A673 (cell line): ENCODE measurements at regions not wholly inside any gene's neighbourhood (a gene's known extent, or its start where the extent isn't known, plus 50 kb on each side); places are given as distances from the start of the nearest gene placed in this dataset.

Source experiments
- BruUV-seq: library from RNA; stranded (reverse); fragments of 400-500 nt; replicated peaks from 2 replicates; lab custom pipeline; 2021; lab: Mats Ljungman, UMichigan
- CTCF ChIA-PET: fragments of 300-600 bp; sonication (Branson Sonifier 250); formaldehyde crosslinking; loops from one replicate; lab custom pipeline; 2022; ENCODE audit warnings: antibody characterized with exemption; lab: Charles Lee
- POLR2A ChIA-PET: fragments of 300-600 bp; sonication (Branson Sonifier 250); formaldehyde crosslinking; loops from one replicate; lab custom pipeline; 2022; ENCODE audit warnings: antibody characterized with exemption; ENCODE audit not compliant: low non-redundant PET; lab: Charles Lee
- DNase-seq: peaks from one replicate; pipeline ENCODE4 v3.0.0-alpha.2; 2015; ENCODE audit warnings: low spot score
- H3K27ac ChIP-seq: fragments of 200-600 bp; sonication (generic); 2 replicates; pipeline ENCODE4 v1.5.1; 2016; ENCODE audit warnings: mixed run types, low read depth, mild to moderate bottlenecking, mixed read lengths, antibody characterized with exemption, low read length; ENCODE audit not compliant: poor library complexity, severe bottlenecking
- H3K27me3 ChIP-seq: fragments of 200-600 bp; sonication (generic); replicated peaks from 2 replicates; pipeline ENCODE4 v1.6.1; 2017; ENCODE audit warnings: mixed run types, low read depth, mild to moderate bottlenecking, mixed read lengths, antibody characterized with exemption, low read length; ENCODE audit not compliant: insufficient read depth, poor library complexity
- H3K36me3 ChIP-seq: fragments of 200-600 bp; sonication (generic); 2 replicates; pipeline ENCODE4 v1.6.1; 2016; ENCODE audit warnings: mixed run types, mild to moderate bottlenecking, mixed read lengths, antibody characterized with exemption, low read length; ENCODE audit not compliant: insufficient read depth, poor library complexity, severe bottlenecking
- H3K4me1 ChIP-seq: fragments of 200-600 bp; sonication (generic); 2 replicates; pipeline ENCODE4 v1.6.1; 2017; ENCODE audit warnings: mixed run types, mild to moderate bottlenecking, mixed read lengths, antibody characterized with exemption, low read length; ENCODE audit not compliant: insufficient read depth, poor library complexity, severe bottlenecking
- H3K4me3 ChIP-seq: fragments of 200-600 bp; sonication (generic); 2 replicates; pipeline ENCODE4 v1.5.1; 2016; ENCODE audit warnings: low read depth, mixed run types, mild to moderate bottlenecking, mixed read lengths, low read length; ENCODE audit not compliant: poor library complexity, severe bottlenecking
- H3K9me3 ChIP-seq: fragments of 200-600 bp; sonication (generic); 2 replicates; pipeline ENCODE4 v1.6.1; 2016; ENCODE audit warnings: mixed run types, low read depth, mild to moderate bottlenecking, mixed read lengths, antibody characterized with exemption, low read length; ENCODE audit not compliant: poor library complexity, severe bottlenecking
- CTCF ChIP-seq: fragments of 300-800, 200-600 bp; sonication (generic); conservative IDR thresholded peaks from 2 replicates; pipeline ENCODE4 v1.5.1; 2017; ENCODE audit warnings: low read depth, mild to moderate bottlenecking, antibody characterized with exemption, low read length, moderate library complexity, mixed read lengths
- EZH2 ChIP-seq: fragments of 200-600 bp; sonication (generic); IDR thresholded peaks from 2 replicates; pipeline ENCODE4 v1.6.1; 2017; ENCODE audit warnings: borderline replicate concordance, low read depth, mild to moderate bottlenecking, mixed read lengths, antibody characterized with exemption, low read length; ENCODE audit not compliant: poor library complexity, severe bottlenecking
- intact Hi-C: fragments of 100-400 bp; cut with micrococcal nuclease; formaldehyde crosslinking; loops from one replicate; pipeline ENCODE4 v1.10.0; 2022; ENCODE audit not compliant: unreplicated experiment

- no peaks in the 10 kb centered on the region for H3K9me3 ChIP-seq
- ChIA-PET CTCF (no interaction called here), POLR2A (no interaction called here)
- H3K27ac ChIP-seq: no peak overlapping the region
- H3K36me3 ChIP-seq: no peaks in the 10 kb centered on the region
- no peaks in the 10 kb centered on the region for H3K27me3 ChIP-seq
- H3K4me1 ChIP-seq: no peaks in the 10 kb centered on the region
- DNase-seq: no peak
- TF ChIP-seq CTCF: no peak
- no peak for TF ChIP-seq EZH2
- H3K4me3 ChIP-seq: no peak overlapping the region
- BruUV-seq: no TSS peak
- intact Hi-C loops: loop anchor here (10.0 kb wide), 1 partner anchor 64 kb away; no protein-coding TSS in a partner anchor
Measured at GRCh38 chr13:31878495-31878894, 139.2 kb downstream of the RXFP2 start.

DNA sequence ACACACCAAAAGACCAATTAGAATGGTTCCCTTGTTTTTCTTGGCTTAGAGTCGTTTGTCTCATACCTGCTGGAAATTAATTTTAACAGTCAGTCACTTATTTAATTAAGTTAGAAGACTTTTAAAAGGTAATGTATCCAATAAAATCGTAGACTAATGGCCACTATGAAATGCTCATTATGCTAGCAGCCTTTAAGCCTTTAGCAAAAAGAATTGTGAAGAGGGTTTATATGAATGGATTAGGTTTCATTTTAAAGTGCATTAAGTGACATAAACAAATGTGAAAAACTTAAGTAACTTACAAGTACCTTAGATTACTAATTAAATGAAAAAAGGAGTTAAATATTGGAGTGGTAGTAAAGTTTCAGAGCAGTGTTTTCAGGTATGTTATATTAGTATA, 139.6 kb downstream of the RXFP2 start:
- CTCF ChIA-PET: no interaction called here
- POLR2A ChIA-PET: no interaction called here
- Histone ChIP-seq H3K4me1 (no peaks in the 10 kb centered on the region), H3K27ac (no peak overlapping the region), H3K27me3 (no peaks in the 10 kb centered on the region), H3K9me3 (no peaks in the 10 kb centered on the region), H3K36me3 (no peaks in the 10 kb centered on the region), H3K4me3 (no peak overlapping the region)
- no TSS peak for BruUV-seq
- intact Hi-C loops: loop anchor here (10.0 kb wide), 1 partner anchor 64 kb away; no protein-coding TSS in a partner anchor
- no peak for DNase-seq
- TF ChIP-seq CTCF (no peak), EZH2 (no peak)

DNA sequence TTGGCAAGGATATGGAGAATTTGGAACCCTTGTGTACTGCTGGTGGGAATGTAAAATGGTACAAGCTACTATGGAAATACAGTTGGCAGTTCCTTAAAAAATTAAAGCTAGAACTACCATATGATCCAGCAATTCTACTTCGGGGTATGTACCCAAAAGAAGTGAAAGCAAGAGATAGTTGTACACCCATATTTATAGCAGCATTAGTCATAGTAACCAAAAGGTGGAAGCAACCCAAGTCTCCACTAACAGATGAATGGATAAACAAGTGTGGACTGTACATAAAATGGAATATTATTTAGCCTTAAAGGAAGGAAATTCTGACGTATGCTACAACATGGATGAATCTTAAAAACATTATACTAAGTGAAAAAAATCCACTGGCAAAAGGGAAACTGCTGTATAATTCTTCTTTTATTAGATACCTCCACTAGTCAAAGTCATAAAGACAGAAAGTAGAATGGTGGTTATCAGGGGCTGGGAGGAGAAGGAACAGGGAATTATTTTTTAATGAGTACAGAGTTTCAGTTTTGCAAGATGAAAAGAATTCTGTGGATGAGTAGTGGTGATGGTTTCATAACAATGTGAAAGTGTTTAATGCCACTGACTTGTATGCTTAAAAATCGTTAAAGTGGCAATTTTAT, 141.6 kb downstream of the RXFP2 start:
- H3K27ac ChIP-seq: no peak overlapping the region

More for the DNA sequence above, 141.6 kb downstream of the RXFP2 start:
- TF ChIP-seq CTCF (no peak), EZH2 (no peak)
- ChIA-PET POLR2A (no interaction called here), CTCF (no interaction called here)
- BruUV-seq: no TSS peak
- intact Hi-C loops: no loop called here
- Histone ChIP-seq H3K36me3 (no peaks in the 10 kb centered on the region), H3K9me3 (no peaks in the 10 kb centered on the region), H3K4me3 (no peak overlapping the region), H3K27me3 (no peaks in the 10 kb centered on the region), H3K4me1 (peaks cover 6% of the 10 kb centered on the region)
- DNase-seq: no peak
